ENCODE measurements at regions not wholly inside any gene's neighbourhood (a gene's known extent, or its start where the extent isn't known, plus 50 kb on each side); places are given as distances from the start of the nearest gene placed in this dataset.

GRCh38 chr6:96465321-96465903, 56.2 kb upstream of the UFL1 start:
- DNase-seq, result no peak
- Histone ChIP-seq H3K4me3 (ENCODE audit: low read depth, low read length) (no peak overlapping the region), H3K9me3 (ENCODE audit: severe bottlenecking) (no peaks in the 10 kb centered on the region), H3K27me3 (ENCODE audit: insufficient read depth, low read depth, severe bottlenecking) (no peaks in the 10 kb centered on the region), H3K36me3 (no peaks in the 10 kb centered on the region), H3K27ac (no peak overlapping the region)
- TF ChIP-seq, protein P1, sequence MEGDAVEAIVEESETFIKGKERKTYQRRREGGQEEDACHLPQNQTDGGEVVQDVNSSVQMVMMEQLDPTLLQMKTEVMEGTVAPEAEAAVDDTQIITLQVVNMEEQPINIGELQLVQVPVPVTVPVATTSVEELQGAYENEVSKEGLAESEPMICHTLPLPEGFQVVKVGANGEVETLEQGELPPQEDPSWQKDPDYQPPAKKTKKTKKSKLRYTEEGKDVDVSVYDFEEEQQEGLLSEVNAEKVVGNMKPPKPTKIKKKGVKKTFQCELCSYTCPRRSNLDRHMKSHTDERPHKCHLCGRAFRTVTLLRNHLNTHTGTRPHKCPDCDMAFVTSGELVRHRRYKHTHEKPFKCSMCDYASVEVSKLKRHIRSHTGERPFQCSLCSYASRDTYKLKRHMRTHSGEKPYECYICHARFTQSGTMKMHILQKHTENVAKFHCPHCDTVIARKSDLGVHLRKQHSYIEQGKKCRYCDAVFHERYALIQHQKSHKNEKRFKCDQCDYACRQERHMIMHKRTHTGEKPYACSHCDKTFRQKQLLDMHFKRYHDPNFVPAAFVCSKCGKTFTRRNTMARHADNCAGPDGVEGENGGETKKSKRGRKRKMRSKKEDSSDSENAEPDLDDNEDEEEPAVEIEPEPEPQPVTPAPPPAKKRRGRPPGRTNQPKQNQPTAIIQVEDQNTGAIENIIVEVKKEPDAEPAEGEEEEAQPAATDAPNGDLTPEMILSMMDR (IDR thresholded peaks at IDR 0.05; ENCODE audit: low read depth, low read length), result no peak

- no peaks in the 10 kb centered on the region for H3K36me3 ChIP-seq
- TF ChIP-seq, protein P1 (IDR thresholded peaks at IDR 0.05; ENCODE audit: low read depth, low read length), result no peak
- no peaks in the 10 kb centered on the region for H3K27me3 ChIP-seq (ENCODE audit: insufficient read depth, low read depth, severe bottlenecking)
- H3K4me3 ChIP-seq (ENCODE audit: low read depth, low read length), result no peak overlapping the region
- DNase-seq, result no peak
- H3K9me3 ChIP-seq (ENCODE audit: severe bottlenecking), result no peaks in the 10 kb centered on the region
- no peak overlapping the region for H3K27ac ChIP-seq
These were observed 55.3 kb upstream of the UFL1 start for GRCh38 chr6:96466147-96466863.

- no peak for DNase-seq
- Histone ChIP-seq H3K27me3 (ENCODE audit: insufficient read depth, low read depth, severe bottlenecking) (no peaks in the 10 kb centered on the region), H3K36me3 (no peaks in the 10 kb centered on the region), H3K4me3 (ENCODE audit: low read depth, low read length) (no peak overlapping the region), H3K9me3 (ENCODE audit: severe bottlenecking) (no peaks in the 10 kb centered on the region), H3K27ac (no peak overlapping the region)
- TF ChIP-seq, protein P1 (IDR thresholded peaks at IDR 0.05; ENCODE audit: low read depth, low read length), result no peak
These were observed 53.8 kb upstream of the UFL1 start for GRCh38 chr6:96467814-96468213.

DNA sequence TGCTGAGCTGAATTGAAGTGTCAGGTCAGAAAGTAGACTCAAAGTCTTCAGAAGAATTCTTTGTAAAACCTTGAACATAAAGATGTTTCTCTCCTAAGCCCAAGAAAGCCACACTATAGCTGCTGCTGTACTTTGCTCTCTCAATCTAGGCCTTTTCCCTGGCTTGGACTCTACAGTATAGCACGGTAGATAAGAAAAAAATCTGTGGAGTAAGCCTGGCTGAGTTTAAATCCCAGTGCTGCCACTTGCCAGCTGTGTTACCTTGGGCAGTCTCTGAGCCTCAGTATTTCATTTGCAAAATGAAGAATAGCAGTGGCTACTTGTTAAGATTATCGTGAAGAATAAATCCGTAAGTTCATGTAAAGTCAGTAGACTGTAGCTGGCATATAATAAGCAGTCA, 53.3 kb upstream of the UFL1 start:
- TF ChIP-seq, protein P1 (IDR thresholded peaks at IDR 0.05; ENCODE audit: low read depth, low read length), result no peak

DNA sequence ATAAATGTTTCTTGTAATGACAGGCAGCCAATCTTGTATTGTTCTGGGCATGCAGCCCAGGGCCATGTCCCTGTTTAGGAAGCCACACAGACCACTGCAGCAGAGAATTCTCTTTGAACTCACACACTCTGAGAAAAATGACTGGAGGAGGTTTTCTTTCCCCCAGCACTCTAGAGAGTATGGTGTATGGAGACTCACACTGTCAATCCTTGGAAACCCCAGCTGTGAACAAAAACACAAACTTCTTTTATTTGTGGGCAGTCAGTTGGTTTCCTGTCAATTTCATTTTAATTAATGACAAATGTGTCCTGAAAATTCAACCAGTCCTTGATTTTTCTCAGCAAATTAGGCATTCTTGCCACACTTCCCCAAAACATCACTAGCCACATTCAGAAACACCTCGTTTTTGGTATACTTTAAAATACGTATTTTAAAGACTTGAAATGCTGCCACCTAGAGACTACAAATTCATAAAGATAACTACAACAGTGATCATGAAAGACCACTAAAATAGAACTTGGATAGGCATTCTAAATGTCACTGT, 52.9 kb upstream of the UFL1 start:
- DNase-seq, result no peak
- Histone ChIP-seq H3K27ac (no peak overlapping the region), H3K4me3 (ENCODE audit: low read depth, low read length) (no peak overlapping the region), H3K9me3 (ENCODE audit: severe bottlenecking) (no peaks in the 10 kb centered on the region), H3K36me3 (no peaks in the 10 kb centered on the region), H3K27me3 (ENCODE audit: insufficient read depth, low read depth, severe bottlenecking) (no peaks in the 10 kb centered on the region)
- TF ChIP-seq, protein P1 (IDR thresholded peaks at IDR 0.05; ENCODE audit: low read depth, low read length), result no peak

More for the DNA sequence above, 53.3 kb upstream of the UFL1 start:
- Histone ChIP-seq H3K9me3 (ENCODE audit: severe bottlenecking) (no peaks in the 10 kb centered on the region), H3K27ac (no peak overlapping the region), H3K4me3 (ENCODE audit: low read depth, low read length) (no peak overlapping the region), H3K27me3 (ENCODE audit: insufficient read depth, low read depth, severe bottlenecking) (no peaks in the 10 kb centered on the region), H3K36me3 (no peaks in the 10 kb centered on the region)
- no peak for DNase-seq
